NCI-H2196 (cell line): ENCODE measurements at regions not wholly inside any gene's neighbourhood (a gene's known extent, or its start where the extent isn't known, plus 50 kb on each side); places are given as distances from the start of the nearest gene placed in this dataset.

ENCODE experiments used
- DNase-seq: peaks from one replicate; lab custom pipeline; 2025; ENCODE audit not compliant: unreplicated experiment; lab: John Stamatoyannopoulos, UW

GRCh38 chr1:219773775-219774174 lies 154.6 kb downstream of the SLC30A10 start:
- no peak for DNase-seq

- no peak for DNase-seq
Measured at GRCh38 chr1:219773110-219773509, 155.2 kb downstream of the SLC30A10 start.

GRCh38 chr1:219772265-219773036 lies 155.9 kb downstream of the SLC30A10 start:
- no peak for DNase-seq

GRCh38 chr1:219771080-219771479 lies 157.3 kb downstream of the SLC30A10 start:
- no peak for DNase-seq

- no peak for DNase-seq
Measured at GRCh38 chr1:219763321-219763720, 150.4 kb upstream of the ZC3H11B start.

GRCh38 chr1:219761208-219761860 lies 148.4 kb upstream of the ZC3H11B start:
- no peak for DNase-seq

- DNase-seq = no peak
Measured at GRCh38 chr1:219759095-219759494, 146.2 kb upstream of the ZC3H11B start.

- DNase-seq = no peak
Measured at GRCh38 chr1:219757890-219758289, 145.0 kb upstream of the ZC3H11B start.

- DNase-seq = no peak
Measured at GRCh38 chr1:219755234-219755633, 142.3 kb upstream of the ZC3H11B start.

- no peak for DNase-seq
Measured at GRCh38 chr1:219754767-219755166, 141.9 kb upstream of the ZC3H11B start.

- DNase-seq = no peak
Measured at GRCh38 chr1:219753914-219754313, 141.0 kb upstream of the ZC3H11B start.

- no peak for DNase-seq
Measured at GRCh38 chr1:219752645-219753044, 139.7 kb upstream of the ZC3H11B start.

GRCh38 chr1:219751870-219752507 lies 139.1 kb upstream of the ZC3H11B start:
- DNase-seq = no peak

- no peak for DNase-seq
Measured at GRCh38 chr1:219749370-219749769, 136.5 kb upstream of the ZC3H11B start.

- no peak for DNase-seq
Measured at GRCh38 chr1:219746141-219746540, 133.2 kb upstream of the ZC3H11B start.

- no peak for DNase-seq
Measured at GRCh38 chr1:219744652-219745469, 132.0 kb upstream of the ZC3H11B start.

- DNase-seq = no peak
Measured at GRCh38 chr1:219741011-219741970, 128.4 kb upstream of the ZC3H11B start.

GRCh38 chr1:219733511-219734174 lies 120.7 kb upstream of the ZC3H11B start:
- DNase-seq = no peak

GRCh38 chr1:219732814-219733491 lies 120.0 kb upstream of the ZC3H11B start:
- no peak for DNase-seq
